Uterus (tissue), 2 donors: ENCODE measurements at regions not wholly inside any gene's neighbourhood (a gene's known extent, or its start where the extent isn't known, plus 50 kb on each side); places are given as distances from the start of the nearest gene placed in this dataset.

ENCODE experiments used
- CTCF ChIP-seq, 4 experiments: fragments of 200-600 bp in 2 of 4; fragments of 450-650 bp in 2 of 4; sonication (generic) in 2 of 4; IDR thresholded peaks; one replicate each; pipeline ENCODE4 v1.5.1; 2016 to 2019; ENCODE audit warnings: antibody characterized with exemption in 4 of 4, mild to moderate bottlenecking in 2 of 4, moderate library complexity in 1 of 4
- POLR2A ChIP-seq, 2 donors: fragments of 450-650 bp; IDR thresholded peaks; one replicate each; pipeline ENCODE4 v1.6.1; 2016; ENCODE audit warnings: antibody characterized with exemption in 2 of 2, mild to moderate bottlenecking in 1 of 2, moderate library complexity in 1 of 2

- TF ChIP-seq CTCF (IDR thresholded peaks at IDR 0.05) (no peak), POLR2A (IDR thresholded peaks at IDR 0.05) (no peak)
Observed at GRCh38 chrX:68909945-68910344, 81.1 kb downstream of the EFNB1 start.
